Nucleus accumbens (tissue), 56 donors: ENCODE measurements at regions not wholly inside any gene's neighbourhood (a gene's known extent, or its start where the extent isn't known, plus 50 kb on each side); places are given as distances from the start of the nearest gene placed in this dataset.
"Not testable (repeated sequence)": the region's sequence is repeated elsewhere in the genome, so short reads cannot be mapped to it uniquely, and the experiment has no call there.

ENCODE experiments used
- DNase-seq, 56 donors: peaks; one replicate each; lab custom pipeline; 2025; lab: John Stamatoyannopoulos, UW

- DNase-seq, result not testable (repeated sequence)
These were observed 144.6 kb upstream of the DUSP22 start for GRCh38 chr6:147651-148050.

- DNase-seq, result peak in 14 of 56 donors; percentile 1 to 61 (median 27)
These were observed 144.0 kb upstream of the DUSP22 start for GRCh38 chr6:148051-148984.

GRCh38 chr6:150147-150546, 142.1 kb upstream of the DUSP22 start:
- not testable (repeated sequence) for DNase-seq

GRCh38 chr6:152436-152835, 139.9 kb upstream of the DUSP22 start:
- DNase-seq, result not testable (repeated sequence)

- not testable (repeated sequence) for DNase-seq
These were observed 139.3 kb upstream of the DUSP22 start for GRCh38 chr6:153026-153425.

GRCh38 chr6:153867-154266, 138.4 kb upstream of the DUSP22 start:
- not testable (repeated sequence) for DNase-seq

GRCh38 chr6:154321-155092, 137.8 kb upstream of the DUSP22 start:
- DNase-seq, result not testable (repeated sequence)

GRCh38 chr6:156010-156409, 136.3 kb upstream of the DUSP22 start:
- no peak for DNase-seq

- DNase-seq, result not testable (repeated sequence)
These were observed 135.7 kb upstream of the DUSP22 start for GRCh38 chr6:156441-157140.

- not testable (repeated sequence) for DNase-seq
These were observed 135.1 kb upstream of the DUSP22 start for GRCh38 chr6:157176-157575.

GRCh38 chr6:161657-162056, 130.6 kb upstream of the DUSP22 start:
- not testable (repeated sequence) for DNase-seq

GRCh38 chr6:164720-165119, 127.6 kb upstream of the DUSP22 start:
- DNase-seq, result no peak

- DNase-seq, result no peak
These were observed 127.0 kb upstream of the DUSP22 start for GRCh38 chr6:165263-165662.

- no peak for DNase-seq
These were observed 126.4 kb upstream of the DUSP22 start for GRCh38 chr6:165906-166305.

GRCh38 chr6:168865-169455, 123.3 kb upstream of the DUSP22 start:
- DNase-seq, result no peak

- no peak for DNase-seq
These were observed 118.3 kb upstream of the DUSP22 start for GRCh38 chr6:174036-174435.

GRCh38 chr6:175680-176079, 116.6 kb upstream of the DUSP22 start:
- DNase-seq, result no peak

GRCh38 chr6:176766-177165, 115.5 kb upstream of the DUSP22 start:
- no peak for DNase-seq

- no peak for DNase-seq
These were observed 114.2 kb upstream of the DUSP22 start for GRCh38 chr6:178119-178518.

GRCh38 chr6:178929-179328, 113.4 kb upstream of the DUSP22 start:
- DNase-seq, result not testable (repeated sequence)
